ENCODE measurements at regions not wholly inside any gene's neighbourhood (a gene's known extent, or its start where the extent isn't known, plus 50 kb on each side); places are given as distances from the start of the nearest gene placed in this dataset.

GRCh38 chr5:68534956-68535520 lies 319.5 kb downstream of the PIK3R1 start (continued):
- TF ChIP-seq REST (IDR thresholded peaks at IDR 0.05; ENCODE audit: low read depth, low read length) (no peak), FOXM1 (IDR thresholded peaks at IDR 0.05; ENCODE audit: low read depth) (no peak)
- TF ChIP-seq, protein P1, sequence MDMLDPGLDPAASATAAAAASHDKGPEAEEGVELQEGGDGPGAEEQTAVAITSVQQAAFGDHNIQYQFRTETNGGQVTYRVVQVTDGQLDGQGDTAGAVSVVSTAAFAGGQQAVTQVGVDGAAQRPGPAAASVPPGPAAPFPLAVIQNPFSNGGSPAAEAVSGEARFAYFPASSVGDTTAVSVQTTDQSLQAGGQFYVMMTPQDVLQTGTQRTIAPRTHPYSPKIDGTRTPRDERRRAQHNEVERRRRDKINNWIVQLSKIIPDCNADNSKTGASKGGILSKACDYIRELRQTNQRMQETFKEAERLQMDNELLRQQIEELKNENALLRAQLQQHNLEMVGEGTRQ (IDR thresholded peaks at IDR 0.05; ENCODE audit: borderline replicate concordance, low read depth, low read length) = no peak

GRCh38 chr5:68538814-68539420 lies 323.4 kb downstream of the PIK3R1 start:
- Histone ChIP-seq H3K4me2 (no peak overlapping the region), H3K36me3 (replicated peaks in 1 of 2; ENCODE audit: control insufficient read depth in 1 of 2, insufficient read depth in 2 of 2, low read length in 1 of 2) (no peaks in the 10 kb centered on the region), H3K79me2 (ENCODE audit: insufficient read depth) (no peaks in the 10 kb centered on the region), H3K27me3 (ENCODE audit: insufficient read depth) (no peaks in the 10 kb centered on the region), H3K9me2 (no peaks in the 10 kb centered on the region), H3K4me3 (ENCODE audit: low read depth in 2 of 2, low read length in 1 of 2) (no peak overlapping the region), H3K9me3 (no peaks in the 10 kb centered on the region), H3F3A (replicated peaks; ENCODE audit: insufficient read depth) (peaks cover 3% of the 10 kb centered on the region), H3K4me1 (ENCODE audit: control insufficient read depth in 1 of 2, insufficient read depth in 2 of 2, low read depth in 1 of 2, low read length in 1 of 2) (peaks cover 14 to 21% of the 10 kb centered on the region in 2 experiments; a peak in 3 of 4 replicates), H3K9ac (no peak overlapping the region), H3K27ac (ENCODE audit: low read depth in 2 of 2, low read length in 1 of 2) (no peak overlapping the region), H4K20me1 (ENCODE audit: insufficient read depth) (no peaks in the 10 kb centered on the region), H2AFZ (ENCODE audit: low read depth) (no peak overlapping the region)
- 75% methylated on average over 6 of the region's 6 CpGs for WGBS (ENCODE audit: low lambda C conversion rate)
- TF ChIP-seq TAF1 (IDR thresholded peaks at IDR 0.05; ENCODE audit: borderline replicate concordance, low read depth, low read length) (no peak), NFIC (IDR thresholded peaks at IDR 0.05; ENCODE audit: borderline replicate concordance) (no peak), CTCF (IDR thresholded peaks at IDR 0.05) (no peak), CHD2 (IDR thresholded peaks at IDR 0.05; ENCODE audit: low read length, partially characterized antibody) (no peak), RXRA (IDR thresholded peaks at IDR 0.05; ENCODE audit: borderline replicate concordance, low read depth) (no peak)
- CTCF ChIA-PET = interaction anchor here (0.8 to 1.8 kb wide), 2 partner anchors 12 to 253 kb away, joined by 4 to 6 read pairs; no protein-coding TSS in a partner anchor
- POLR2A ChIA-PET = no interaction called here
- DNase-seq = no peak
